Astrocyte of the cerebellum (primary cell): ENCODE measurements at regions not wholly inside any gene's neighbourhood (a gene's known extent, or its start where the extent isn't known, plus 50 kb on each side); places are given as distances from the start of the nearest gene placed in this dataset.
"Not testable (repeated sequence)": the region's sequence is repeated elsewhere in the genome, so short reads cannot be mapped to it uniquely, and the experiment has no call there.

Experiments
- DNase-seq: peaks from one replicate; pipeline ENCODE4 v3.0.0-alpha.2; 2011; ENCODE audit warnings: low read depth
- H3K4me3 ChIP-seq: 2 replicates; pipeline ENCODE4 v1.5.1; 2011; ENCODE audit warnings: mild to moderate bottlenecking, low read depth, low read length, moderate library complexity
- in situ Hi-C: cut with HindIII; loops from 2 replicates; pipeline ENCODE4 v1.10.0; 2017; ENCODE audit warnings: low sequenced_read_pairs
- TF ChIP-seq, protein P1 (sequence below): IDR thresholded peaks from 2 replicates; pipeline ENCODE4 v1.5.1; 2012; ENCODE audit warnings: low read length, low read depth, moderate library complexity, mild to moderate bottlenecking; ENCODE audit errors: missing control alignments

DNA sequence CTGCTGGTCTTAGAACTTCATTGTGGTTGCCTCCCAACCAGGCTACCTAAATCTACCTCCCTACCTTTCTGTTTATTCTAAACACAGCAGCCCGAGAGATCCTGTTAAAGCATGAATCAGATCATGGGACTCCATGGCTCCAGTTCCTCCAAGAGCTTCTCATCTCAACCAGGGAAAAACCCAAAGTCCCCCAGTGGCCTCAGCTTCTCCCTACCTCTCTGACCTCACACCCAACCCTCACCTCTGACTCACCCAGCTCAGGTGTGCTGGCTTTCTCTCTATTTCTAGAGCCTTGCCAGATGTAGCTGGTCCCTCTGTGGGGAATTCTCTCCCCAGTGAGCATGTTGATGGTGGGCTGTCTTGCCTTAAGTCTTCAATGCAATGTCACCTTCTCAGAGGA lies 93.8 kb upstream of the COPS8 start:
- H3K4me3 ChIP-seq: no peak overlapping the region
- DNase-seq: no peak
- TF ChIP-seq, protein P1, sequence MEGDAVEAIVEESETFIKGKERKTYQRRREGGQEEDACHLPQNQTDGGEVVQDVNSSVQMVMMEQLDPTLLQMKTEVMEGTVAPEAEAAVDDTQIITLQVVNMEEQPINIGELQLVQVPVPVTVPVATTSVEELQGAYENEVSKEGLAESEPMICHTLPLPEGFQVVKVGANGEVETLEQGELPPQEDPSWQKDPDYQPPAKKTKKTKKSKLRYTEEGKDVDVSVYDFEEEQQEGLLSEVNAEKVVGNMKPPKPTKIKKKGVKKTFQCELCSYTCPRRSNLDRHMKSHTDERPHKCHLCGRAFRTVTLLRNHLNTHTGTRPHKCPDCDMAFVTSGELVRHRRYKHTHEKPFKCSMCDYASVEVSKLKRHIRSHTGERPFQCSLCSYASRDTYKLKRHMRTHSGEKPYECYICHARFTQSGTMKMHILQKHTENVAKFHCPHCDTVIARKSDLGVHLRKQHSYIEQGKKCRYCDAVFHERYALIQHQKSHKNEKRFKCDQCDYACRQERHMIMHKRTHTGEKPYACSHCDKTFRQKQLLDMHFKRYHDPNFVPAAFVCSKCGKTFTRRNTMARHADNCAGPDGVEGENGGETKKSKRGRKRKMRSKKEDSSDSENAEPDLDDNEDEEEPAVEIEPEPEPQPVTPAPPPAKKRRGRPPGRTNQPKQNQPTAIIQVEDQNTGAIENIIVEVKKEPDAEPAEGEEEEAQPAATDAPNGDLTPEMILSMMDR: no peak
- in situ Hi-C loops: no loop called here

DNA sequence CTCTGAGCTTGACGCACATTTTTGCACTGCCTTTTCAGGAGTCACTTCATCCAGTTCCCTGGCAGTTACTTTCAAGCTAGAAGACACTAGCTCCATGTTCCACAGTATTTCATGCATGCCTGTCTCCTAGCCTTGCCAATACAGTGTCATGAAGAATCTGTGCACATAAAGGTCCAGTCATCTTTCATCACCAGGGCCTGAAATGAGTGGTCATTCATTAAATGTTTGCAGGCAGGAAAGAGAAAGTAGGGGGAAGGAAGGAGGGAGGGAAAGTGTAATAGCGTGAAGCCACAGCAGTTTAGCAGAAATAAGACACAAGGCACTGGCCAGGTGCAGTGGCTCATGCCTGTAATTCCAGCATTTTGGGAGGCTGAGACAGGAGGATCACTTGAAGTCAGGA lies 92.4 kb upstream of the COPS8 start:
- in situ Hi-C loops: no loop called here
- H3K4me3 ChIP-seq: no peak overlapping the region
- no peak for DNase-seq
- TF ChIP-seq, protein P1: no peak

DNA sequence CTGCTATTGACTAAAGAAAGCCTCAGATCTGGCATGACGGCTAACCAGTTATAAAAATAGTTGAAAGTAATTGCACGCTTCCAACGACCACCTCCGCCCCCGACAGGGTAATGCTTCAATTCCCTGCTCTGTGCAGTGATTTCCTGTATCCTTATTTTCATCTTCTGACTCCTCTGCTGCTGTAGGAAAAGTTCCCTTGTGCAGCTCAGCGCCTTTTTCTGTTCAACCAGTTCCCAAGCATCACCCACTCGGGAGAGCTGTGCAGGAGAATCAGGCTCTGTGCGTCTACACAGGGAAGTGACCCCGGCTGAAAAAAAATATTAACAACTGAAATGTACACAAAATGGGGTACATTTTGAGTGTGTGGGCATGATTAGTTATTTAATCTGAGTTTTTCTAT lies 91.3 kb upstream of the COPS8 start:
- in situ Hi-C loops: no loop called here
- DNase-seq: no peak
- no peak overlapping the region for H3K4me3 ChIP-seq
- TF ChIP-seq, protein P1: no peak

DNA sequence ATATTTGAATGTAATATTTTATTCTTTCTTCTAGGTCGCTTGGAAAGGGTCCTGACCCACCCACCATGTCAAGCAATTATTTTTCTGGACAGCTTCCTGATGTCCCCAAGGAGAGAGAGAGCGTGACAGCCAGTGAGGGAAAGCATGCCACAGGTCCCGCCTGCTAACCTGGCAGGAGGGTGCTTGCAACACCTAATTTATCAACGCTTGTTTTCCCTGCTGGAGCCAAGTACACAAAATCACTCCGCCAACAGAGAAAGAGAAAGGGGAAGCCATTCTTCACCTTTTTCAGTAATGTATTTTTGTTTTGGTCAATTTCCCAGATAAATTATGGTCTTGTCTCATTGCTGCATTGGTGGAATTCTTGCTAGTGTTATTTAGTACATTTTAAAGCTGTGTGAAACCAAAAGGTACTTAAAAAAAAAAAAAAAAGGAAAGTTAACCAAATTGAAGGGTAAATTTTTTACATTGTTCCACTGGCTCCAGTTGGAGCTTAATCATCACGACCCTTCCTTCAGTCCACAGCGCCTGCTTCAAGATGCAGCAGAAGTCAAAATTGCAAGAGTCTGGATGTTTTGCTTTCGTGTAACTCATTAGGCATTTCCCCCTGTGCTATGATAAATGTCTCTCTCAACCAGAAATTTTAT lies 88.5 kb upstream of the COPS8 start:
- in situ Hi-C loops: no loop called here
- H3K4me3 ChIP-seq: no peak overlapping the region
- TF ChIP-seq, protein P1: no peak
- peak; percentile 13 for DNase-seq

DNA sequence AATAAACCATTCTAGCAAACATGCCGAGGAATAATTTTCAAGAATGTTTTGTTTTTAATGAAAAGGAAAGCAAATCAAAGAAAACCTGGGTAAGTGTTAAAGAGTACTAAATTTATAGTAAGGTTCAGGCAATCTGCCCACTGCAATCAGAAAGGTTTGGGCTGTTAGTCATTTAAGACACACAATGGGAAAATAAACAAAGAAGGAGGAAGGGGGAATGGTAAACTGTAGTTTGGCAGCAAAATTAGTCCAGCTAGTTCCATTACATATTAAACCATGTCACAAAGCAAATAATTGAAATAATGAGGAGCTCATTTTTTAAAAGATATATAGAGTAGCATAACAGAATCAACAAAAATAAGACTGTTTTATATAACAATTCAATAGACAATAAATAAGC lies 87.5 kb upstream of the COPS8 start:
- no peak overlapping the region for H3K4me3 ChIP-seq
- TF ChIP-seq, protein P1: no peak
- peak; percentile 37 for DNase-seq
- in situ Hi-C loops: no loop called here

DNA sequence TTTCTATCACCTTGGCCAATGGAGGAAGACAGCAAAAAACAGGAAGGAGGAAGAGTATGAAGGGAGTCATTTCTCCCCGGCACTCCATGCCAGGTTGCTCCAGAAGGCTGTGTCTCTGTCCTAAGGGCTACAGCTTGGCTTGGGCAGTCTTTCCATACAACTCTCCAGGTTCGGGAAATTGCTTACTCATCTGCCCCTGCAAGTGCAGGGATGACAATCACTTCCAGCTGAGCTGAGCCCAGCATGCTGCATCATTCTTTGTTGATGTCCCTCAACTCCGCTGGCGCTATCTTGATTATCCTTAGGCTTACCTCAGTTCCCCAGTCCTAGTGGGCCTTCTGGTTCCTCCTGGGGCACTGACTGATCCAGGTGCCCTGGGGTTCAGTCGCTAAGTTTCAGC lies 86.9 kb upstream of the COPS8 start:
- no peak overlapping the region for H3K4me3 ChIP-seq
- DNase-seq: no peak
- TF ChIP-seq, protein P1: no peak
- in situ Hi-C loops: no loop called here

DNA sequence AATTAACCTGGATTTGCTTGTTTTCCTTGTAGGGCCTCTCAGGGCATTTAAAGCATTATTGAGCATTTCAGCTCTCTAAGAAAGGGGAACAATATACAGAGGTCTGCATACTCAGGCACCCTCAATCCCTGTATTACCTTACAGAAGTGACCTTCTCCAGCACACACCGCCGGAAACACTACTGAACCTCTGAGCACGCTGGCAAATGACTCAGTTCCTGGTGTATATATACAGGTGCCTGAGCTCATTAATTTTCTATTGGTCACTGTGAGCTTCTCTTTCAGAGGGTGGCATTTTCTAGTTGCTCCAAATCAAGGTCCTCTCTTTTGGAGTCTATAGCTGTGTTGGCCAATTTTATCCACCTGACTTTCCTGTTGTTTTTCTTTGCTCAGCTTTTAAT lies 85.2 kb upstream of the COPS8 start:
- no peak for DNase-seq

DNA sequence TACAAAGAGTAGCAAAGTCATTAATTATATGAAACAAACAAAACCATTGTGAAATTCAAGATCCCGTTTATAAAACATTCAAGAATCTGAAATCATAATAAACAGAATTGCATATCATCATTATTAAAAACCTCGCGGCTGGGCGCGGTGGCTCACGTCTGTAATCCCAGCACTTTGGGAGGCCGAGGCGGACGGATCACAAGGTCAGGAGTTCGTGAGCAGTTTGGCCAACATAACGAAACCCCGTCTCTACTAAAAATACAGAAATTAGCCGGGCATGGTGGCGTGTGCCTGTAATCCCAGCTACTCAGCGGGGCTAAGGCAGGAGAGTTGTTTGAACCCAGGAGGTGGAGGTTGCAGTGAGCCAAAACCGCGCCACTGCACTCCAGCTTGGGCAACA lies 80.3 kb upstream of the COPS8 start:
- DNase-seq, in situ Hi-C loops, H3K4me3 ChIP-seq: not testable (repeated sequence)

More for the DNA sequence above, 85.2 kb upstream of the COPS8 start:
- TF ChIP-seq, protein P1: no peak
- in situ Hi-C loops: no loop called here
- H3K4me3 ChIP-seq: no peak overlapping the region
